H1 (cell line): ENCODE measurements at regions not wholly inside any gene's neighbourhood (a gene's known extent, or its start where the extent isn't known, plus 50 kb on each side); places are given as distances from the start of the nearest gene placed in this dataset.

Experiments used
- CTCF ChIA-PET: fragments of 300-600 bp; sonication (Branson Sonifier 250); formaldehyde crosslinking; loops from one replicate; lab custom pipeline; 2021; ENCODE audit not compliant: partially characterized antibody; lab: Charles Lee
- POLR2A ChIA-PET: fragments of 300-600 bp; sonication (Branson Sonifier 250); formaldehyde crosslinking; loops from one replicate; lab custom pipeline; 2021; ENCODE audit warnings: inconsistent platforms; ENCODE audit not compliant: partially characterized antibody; lab: Charles Lee
- DNase-seq, 2 experiments: peaks; one replicate each; pipeline versions ENCODE4 v3.0.0 to v3.0.0-alpha.2; 2010 to 2022; ENCODE audit warnings: low spot score in 2 of 2, low read depth in 1 of 2, mixed read lengths in 1 of 2
- FAIRE-seq: peaks from 2 replicates; lab custom pipeline; 2011; peaks lifted over from hg19 to GRCh38; lab: Jason Lieb, UNC
- H2AFZ ChIP-seq: 2 replicates; pipeline ENCODE4 v1.8.1; 2012; ENCODE audit warnings: low read length, inconsistent platforms
- H2AK5ac ChIP-seq: 2 replicates; pipeline ENCODE4 v1.6.1; 2013; ENCODE audit warnings: low read depth, low read length
- H2BK120ac ChIP-seq: replicated peaks from 2 replicates; pipeline ENCODE3; 2013; ENCODE audit warnings: low read depth, low read length, inconsistent platforms
- H2BK12ac ChIP-seq: 2 replicates; pipeline ENCODE4 v1.6.1; 2013; ENCODE audit warnings: low read depth, low read length
- H2BK15ac ChIP-seq: 2 replicates; pipeline ENCODE4 v1.6.1; 2013; ENCODE audit warnings: low read length
- H2BK20ac ChIP-seq: 2 replicates; pipeline ENCODE4 v1.6.1; 2013; ENCODE audit warnings: low read length
- H2BK5ac ChIP-seq: 2 replicates; pipeline ENCODE4 v1.6.1; 2013; ENCODE audit warnings: low read depth, low read length
- H3K14ac ChIP-seq: 2 replicates; pipeline ENCODE4 v1.6.1; 2013; ENCODE audit warnings: inconsistent platforms; ENCODE audit not compliant: insufficient read length
- H3K18ac ChIP-seq: 2 replicates; pipeline ENCODE4 v1.6.1; 2013; ENCODE audit warnings: low read length; ENCODE audit errors: extremely low read depth
- H3K23ac ChIP-seq: 2 replicates; pipeline ENCODE4 v1.6.1; 2013; ENCODE audit warnings: inconsistent platforms; ENCODE audit not compliant: insufficient read length
- H3K23me2 ChIP-seq: 2 replicates; pipeline ENCODE4 v1.6.1; 2013; ENCODE audit warnings: low read depth, low read length
- H3K27ac ChIP-seq: 2 replicates; pipeline ENCODE4 v1.6.1; 2011; ENCODE audit warnings: low read depth, low read length, inconsistent platforms
- H3K27me3 ChIP-seq, 4 experiments: replicated peaks in 1 of 4; 1 replicate in 1 of 4; 2 replicates in 3 of 4; pipeline versions ENCODE4 v1.6.1 to v1.8.1; 2011 to 2013; ENCODE audit warnings: low read length in 3 of 4, mild to moderate bottlenecking in 3 of 4, inconsistent platforms in 2 of 4, mixed read lengths in 2 of 4, moderate library complexity in 1 of 4; ENCODE audit not compliant: control insufficient read depth in 3 of 4, insufficient read depth in 3 of 4; ENCODE audit errors: extremely low read depth in 1 of 4
- H3K36me3 ChIP-seq, 4 experiments: 2 replicates each; pipeline versions ENCODE4 v1.6.1 to v1.8.1; 2011 to 2013; ENCODE audit warnings: mild to moderate bottlenecking in 4 of 4, low read length in 3 of 4, moderate library complexity in 2 of 4, control low read depth in 1 of 4, inconsistent platforms in 1 of 4; ENCODE audit not compliant: insufficient read depth in 4 of 4, control insufficient read depth in 2 of 4
- H3K4ac ChIP-seq: replicated peaks from 2 replicates; pipeline ENCODE3; 2013; ENCODE audit warnings: low read length, low read depth, mixed read lengths, inconsistent platforms; ENCODE audit not compliant: insufficient read length
- H3K4me1 ChIP-seq, 4 experiments: replicated peaks in 1 of 4; 1 replicate in 1 of 4; 2 replicates in 3 of 4; pipeline versions ENCODE4 v1.6.1 to v1.8.1; 2011 to 2013; ENCODE audit warnings: low read length in 3 of 4, inconsistent platforms in 2 of 4, mixed read lengths in 1 of 4; ENCODE audit not compliant: insufficient read depth in 4 of 4, control insufficient read depth in 3 of 4
- H3K4me2 ChIP-seq, 2 experiments: 2 replicates each; pipeline versions ENCODE4 v1.6.1 to v1.8.1; 2011 to 2013; ENCODE audit warnings: low read depth in 2 of 2, low read length in 2 of 2, control low read depth in 1 of 2, inconsistent platforms in 1 of 2, mild to moderate bottlenecking in 1 of 2; ENCODE audit not compliant: insufficient read depth in 1 of 2
- H3K4me3 ChIP-seq, 4 experiments: fragments of 200-600, 300-600 bp in 1 of 4; sonication (generic), shearing (Covaris generic), sonication (Bioruptor Twin) in 1 of 4; 2 replicates each; pipeline versions ENCODE4 v1.5.1 to v1.8.1; 2011 to 2016; ENCODE audit warnings: low read length in 4 of 4, low read depth in 3 of 4, control low read depth in 2 of 4, inconsistent platforms in 2 of 4, mild to moderate bottlenecking in 2 of 4, mixed read lengths in 1 of 4, moderate library complexity in 1 of 4; ENCODE audit not compliant: insufficient read depth in 2 of 4; ENCODE audit errors: extremely low read depth in 1 of 4
- H3K56ac ChIP-seq: replicated peaks from 2 replicates; pipeline ENCODE3; 2013; ENCODE audit warnings: low read depth, mild to moderate bottlenecking, mixed read lengths, low read length, inconsistent platforms; ENCODE audit not compliant: insufficient read length
- H3K79me1 ChIP-seq: 2 replicates; pipeline ENCODE4 v1.6.1; 2013; ENCODE audit warnings: low read depth, low read length, control low read depth
- H3K79me2 ChIP-seq, 2 experiments: 2 replicates each; pipeline versions ENCODE4 v1.6.1 to v1.8.1; 2012 to 2013; ENCODE audit warnings: low read length in 2 of 2, mild to moderate bottlenecking in 2 of 2, inconsistent platforms in 1 of 2; ENCODE audit not compliant: insufficient read depth in 2 of 2, control insufficient read depth in 1 of 2
- H3K9ac ChIP-seq, 4 experiments: replicated peaks in 1 of 4; 1 replicate in 1 of 4; 2 replicates in 3 of 4; pipeline versions ENCODE4 v1.6.1 to v1.8.1; 2011 to 2013; ENCODE audit warnings: low read depth in 3 of 4, low read length in 3 of 4, control low read depth in 2 of 4, mild to moderate bottlenecking in 2 of 4, moderate library complexity in 2 of 4, inconsistent platforms in 1 of 4; ENCODE audit errors: extremely low read depth in 1 of 4
- H3K9me3 ChIP-seq, 2 experiments: 2 replicates each; pipeline versions ENCODE4 v1.6.1 to v1.8.1; 2012 to 2013; ENCODE audit warnings: mild to moderate bottlenecking in 2 of 2, moderate library complexity in 2 of 2, control low read depth in 1 of 2, inconsistent platforms in 1 of 2, low read depth in 1 of 2, low read length in 1 of 2, mixed read lengths in 1 of 2; ENCODE audit not compliant: insufficient read depth in 2 of 2
- H4K20me1 ChIP-seq, 2 experiments: replicated peaks in 1 of 2; 2 replicates each; pipeline versions ENCODE3 to v1.8.1; 2011 to 2013; ENCODE audit warnings: inconsistent platforms in 2 of 2, low read length in 2 of 2, mild to moderate bottlenecking in 1 of 2; ENCODE audit not compliant: insufficient read depth in 2 of 2, control insufficient read depth in 1 of 2
- H4K5ac ChIP-seq: 2 replicates; pipeline ENCODE4 v1.6.1; 2013; ENCODE audit warnings: low read length, low read depth, mixed read lengths, inconsistent platforms; ENCODE audit not compliant: insufficient read length
- H4K8ac ChIP-seq: 2 replicates; pipeline ENCODE4 v1.8.0; 2013; ENCODE audit warnings: mild to moderate bottlenecking, moderate library complexity, low read length, inconsistent platforms; ENCODE audit not compliant: insufficient read depth; ENCODE audit errors: extremely low read depth
- H4K91ac ChIP-seq: replicated peaks from 2 replicates; pipeline ENCODE3; 2013; ENCODE audit warnings: low read length, mixed read lengths, inconsistent platforms; ENCODE audit not compliant: insufficient read length
- BACH1 ChIP-seq: IDR thresholded peaks from 2 replicates; pipeline ENCODE4 v1.6.1; 2012; ENCODE audit warnings: low read length, improper control_type of control experiment
- BRCA1 ChIP-seq: IDR thresholded peaks from 2 replicates; pipeline ENCODE4 v1.6.1; 2012; ENCODE audit warnings: low read depth, low read length, improper control_type of control experiment
- CHD2 ChIP-seq: IDR thresholded peaks from 2 replicates; pipeline ENCODE4 v1.6.1; 2012; ENCODE audit warnings: low read length, improper control_type of control experiment
- CTCF ChIP-seq, 3 experiments: IDR thresholded peaks; 1 replicate in 2 of 3; 2 replicates in 1 of 3; pipeline versions ENCODE4 v1.5.1 to v1.6.1; 2011; ENCODE audit warnings: low read length in 3 of 3, mild to moderate bottlenecking in 3 of 3, inconsistent platforms in 2 of 3, low read depth in 1 of 3, moderate library complexity in 1 of 3; ENCODE audit not compliant: insufficient read depth in 1 of 3; ENCODE audit errors: control extremely low read depth in 1 of 3
- KDM1A ChIP-seq: fragments of 200-600, 300-600 bp; sonication (generic); IDR thresholded peaks from 2 replicates; pipeline ENCODE4 v1.7.1; 2016; ENCODE audit warnings: mild to moderate bottlenecking, low read length, borderline replicate concordance
- KDM4A ChIP-seq: IDR thresholded peaks from one replicate; pipeline ENCODE4 v1.7.1; 2012; ENCODE audit warnings: low read depth, mild to moderate bottlenecking, moderate library complexity, low read length, inconsistent platforms; ENCODE audit not compliant: severe bottlenecking
- MAFK ChIP-seq: IDR thresholded peaks from 2 replicates; pipeline ENCODE4 v1.6.1; 2012; ENCODE audit warnings: low read depth, mild to moderate bottlenecking, improper control_type of control experiment, low read length
- MAX ChIP-seq: IDR thresholded peaks from 2 replicates; pipeline ENCODE4 v1.6.1; 2012; ENCODE audit warnings: inconsistent platforms
- NRF1 ChIP-seq: IDR thresholded peaks from 2 replicates; pipeline ENCODE4 v1.6.1; 2011; ENCODE audit warnings: mild to moderate bottlenecking, low read depth, low read length, improper control_type of control experiment
- SAP30 ChIP-seq: fragments of 300-600 bp; sonication (generic); IDR thresholded peaks from 2 replicates; pipeline ENCODE4 v1.7.1; 2012; ENCODE audit warnings: low read length, moderate library complexity, mild to moderate bottlenecking, inconsistent platforms; ENCODE audit not compliant: insufficient read depth, insufficient replicate concordance
- SRF ChIP-seq: IDR thresholded peaks from 2 replicates; pipeline ENCODE4 v1.6.1; 2011; ENCODE audit warnings: mild to moderate bottlenecking, low read depth, low read length, moderate library complexity
- YY1 ChIP-seq: IDR thresholded peaks from 2 replicates; pipeline ENCODE4 v1.6.1; 2011; ENCODE audit warnings: low read depth, mild to moderate bottlenecking, low read length
- WGBS, 2 experiments: shearing (Covaris generic) in 1 of 2; methylation state at CpG; one replicate each; pipeline versions ENCODE4 v1.1.6 to v1.1.7; 2013 to 2015; ENCODE audit warnings: low lambda C conversion rate in 2 of 2, mixed read lengths in 2 of 2, inconsistent platforms in 1 of 2, low coverage in 1 of 2, missing lambda C conversion rate in 1 of 2; ENCODE audit not compliant: insufficient replicate concordance in 2 of 2, insufficient coverage in 1 of 2, insufficient read length in 1 of 2; ENCODE audit errors: extremely low coverage in 1 of 2, missing lambda C conversion rate in 1 of 2; 5-methylcytosine and 5-hydroxymethylcytosine counted together

GRCh38 chr3:64813326-64813725 is 125.5 kb upstream of the ADAMTS9 start:
- Histone ChIP-seq H3K14ac (no peak overlapping the region), H4K20me1 (no peaks in the 10 kb centered on the region), H2BK15ac (no peak overlapping the region), H3K9ac (no peak overlapping the region), H3K36me3 (no peaks in the 10 kb centered on the region), H3K27me3 (no peaks in the 10 kb centered on the region), H3K4me2 (no peak overlapping the region), H2AK5ac (no peak overlapping the region), H3K4ac (no peak overlapping the region), H4K91ac (no peak overlapping the region), H3K79me2 (no peaks in the 10 kb centered on the region), H3K4me3 (no peak overlapping the region), H3K9me3 (no peaks in the 10 kb centered on the region), H3K27ac (no peak overlapping the region), H3K4me1 (no peaks in the 10 kb centered on the region), H3K79me1 (no peaks in the 10 kb centered on the region), H2BK120ac (no peak overlapping the region), H3K23ac (no peak overlapping the region), H4K5ac (no peak overlapping the region), H2BK12ac (no peak overlapping the region), H2AFZ (peak overlapping the region; percentile 27; the same call in 1 of the 2 replicates), H2BK5ac (no peak overlapping the region), H3K23me2 (no peaks in the 10 kb centered on the region; the same call in 1 of the 2 replicates), H4K8ac (no peak overlapping the region), H3K18ac (no peak overlapping the region), H3K56ac (no peak overlapping the region), H2BK20ac (no peak overlapping the region)
- DNase-seq = no peak
- no peak for FAIRE-seq
- ChIA-PET CTCF (no interaction called here), POLR2A (interaction anchor here (0.6 kb wide), 1 partner anchor 214 kb away, joined by 4 read pairs; no protein-coding TSS in a partner anchor)
- 84% methylated on average over 3 of the region's 3 CpGs; no CpG with 5 or more reads in 1 of the 2 experiments for WGBS, 2 experiments
- TF ChIP-seq NRF1 (no peak), SRF (no peak), CTCF (IDR thresholded peaks at IDR 0.05; ENCODE audit: control extremely low read depth in 1 of 3, insufficient read depth in 1 of 3, low read depth in 1 of 3, low read length in 3 of 3) (no peak), BACH1 (no peak), KDM4A (no peak), CHD2 (no peak), MAFK (no peak), SAP30 (no peak), KDM1A (no peak), MAX (no peak), YY1 (no peak), BRCA1 (no peak)
